ENCODE measurements at regions not wholly inside any gene's neighbourhood (a gene's known extent, or its start where the extent isn't known, plus 50 kb on each side); places are given as distances from the start of the nearest gene placed in this dataset.
"Not testable (repeated sequence)": the region's sequence is repeated elsewhere in the genome, so short reads cannot be mapped to it uniquely, and the experiment has no call there.

- BruUV-seq (replicated peaks); CTCF ChIA-PET; intact Hi-C loops (cut with micrococcal nuclease); H3K9me3 Mint-ChIP-seq (ENCODE audit: unreplicated experiment); POLR2A ChIA-PET; H3K36me3 Mint-ChIP-seq (ENCODE audit: insufficient read depth, unreplicated experiment); H3K4me3 Mint-ChIP-seq (ENCODE audit: unreplicated experiment); H3K27ac Mint-ChIP-seq (ENCODE audit: low read depth, unreplicated experiment); DNase-seq (ENCODE audit: unreplicated experiment); H3K4me1 Mint-ChIP-seq (ENCODE audit: insufficient read depth, unreplicated experiment): not testable (repeated sequence)
- peaks cover 16% of the 10 kb centered on the region for H3K27me3 Mint-ChIP-seq (ENCODE audit: insufficient read depth, unreplicated experiment)
Observed at GRCh38 chr1:143837924-143838597, 133.7 kb downstream of the FAM72C start.

- H3K9me3 Mint-ChIP-seq (ENCODE audit: unreplicated experiment); POLR2A ChIA-PET; H3K4me1 Mint-ChIP-seq (ENCODE audit: insufficient read depth, unreplicated experiment); H3K36me3 Mint-ChIP-seq (ENCODE audit: insufficient read depth, unreplicated experiment); H3K27ac Mint-ChIP-seq (ENCODE audit: low read depth, unreplicated experiment); DNase-seq (ENCODE audit: unreplicated experiment); BruUV-seq (replicated peaks); intact Hi-C loops (cut with micrococcal nuclease); H3K4me3 Mint-ChIP-seq (ENCODE audit: unreplicated experiment); CTCF ChIA-PET: not testable (repeated sequence)
- H3K27me3 Mint-ChIP-seq (ENCODE audit: insufficient read depth, unreplicated experiment), result peaks cover 16% of the 10 kb centered on the region
Observed at GRCh38 chr1:143833376-143833775, 138.4 kb downstream of the FAM72C start.

- H3K36me3 Mint-ChIP-seq (ENCODE audit: insufficient read depth, unreplicated experiment); H3K4me1 Mint-ChIP-seq (ENCODE audit: insufficient read depth, unreplicated experiment); H3K4me3 Mint-ChIP-seq (ENCODE audit: unreplicated experiment); DNase-seq (ENCODE audit: unreplicated experiment); BruUV-seq (replicated peaks); POLR2A ChIA-PET; H3K27ac Mint-ChIP-seq (ENCODE audit: low read depth, unreplicated experiment); CTCF ChIA-PET; intact Hi-C loops (cut with micrococcal nuclease); H3K9me3 Mint-ChIP-seq (ENCODE audit: unreplicated experiment): not testable (repeated sequence)
- H3K27me3 Mint-ChIP-seq (ENCODE audit: insufficient read depth, unreplicated experiment), result peaks cover 12% of the 10 kb centered on the region
Observed at GRCh38 chr1:143832379-143832716, 139.4 kb downstream of the FAM72C start.

- H3K36me3 Mint-ChIP-seq (ENCODE audit: insufficient read depth, unreplicated experiment); H3K9me3 Mint-ChIP-seq (ENCODE audit: unreplicated experiment); DNase-seq (ENCODE audit: unreplicated experiment); H3K27me3 Mint-ChIP-seq (ENCODE audit: insufficient read depth, unreplicated experiment); H3K27ac Mint-ChIP-seq (ENCODE audit: low read depth, unreplicated experiment); H3K4me3 Mint-ChIP-seq (ENCODE audit: unreplicated experiment); H3K4me1 Mint-ChIP-seq (ENCODE audit: insufficient read depth, unreplicated experiment); CTCF ChIA-PET; POLR2A ChIA-PET; BruUV-seq (replicated peaks); intact Hi-C loops (cut with micrococcal nuclease): not testable (repeated sequence)
Observed at GRCh38 chr1:143831479-143832378, 140.1 kb downstream of the FAM72C start.

GRCh38 chr1:143826162-143826561 is 145.6 kb downstream of the FAM72C start:
- H3K36me3 Mint-ChIP-seq (ENCODE audit: insufficient read depth, unreplicated experiment); H3K9me3 Mint-ChIP-seq (ENCODE audit: unreplicated experiment); H3K4me3 Mint-ChIP-seq (ENCODE audit: unreplicated experiment); DNase-seq (ENCODE audit: unreplicated experiment); BruUV-seq (replicated peaks); intact Hi-C loops (cut with micrococcal nuclease); POLR2A ChIA-PET; H3K27me3 Mint-ChIP-seq (ENCODE audit: insufficient read depth, unreplicated experiment); H3K4me1 Mint-ChIP-seq (ENCODE audit: insufficient read depth, unreplicated experiment); CTCF ChIA-PET; H3K27ac Mint-ChIP-seq (ENCODE audit: low read depth, unreplicated experiment): not testable (repeated sequence)

- CTCF ChIA-PET; DNase-seq (ENCODE audit: unreplicated experiment); intact Hi-C loops (cut with micrococcal nuclease); H3K27ac Mint-ChIP-seq (ENCODE audit: low read depth, unreplicated experiment); POLR2A ChIA-PET; H3K4me3 Mint-ChIP-seq (ENCODE audit: unreplicated experiment); H3K4me1 Mint-ChIP-seq (ENCODE audit: insufficient read depth, unreplicated experiment); H3K27me3 Mint-ChIP-seq (ENCODE audit: insufficient read depth, unreplicated experiment); BruUV-seq (replicated peaks); H3K36me3 Mint-ChIP-seq (ENCODE audit: insufficient read depth, unreplicated experiment); H3K9me3 Mint-ChIP-seq (ENCODE audit: unreplicated experiment): not testable (repeated sequence)
Observed at GRCh38 chr1:143824266-143824665, 147.5 kb downstream of the FAM72C start.

- H3K4me1 Mint-ChIP-seq (ENCODE audit: insufficient read depth, unreplicated experiment); H3K4me3 Mint-ChIP-seq (ENCODE audit: unreplicated experiment); H3K27ac Mint-ChIP-seq (ENCODE audit: low read depth, unreplicated experiment); H3K27me3 Mint-ChIP-seq (ENCODE audit: insufficient read depth, unreplicated experiment); intact Hi-C loops (cut with micrococcal nuclease); DNase-seq (ENCODE audit: unreplicated experiment); BruUV-seq (replicated peaks); POLR2A ChIA-PET; CTCF ChIA-PET; H3K9me3 Mint-ChIP-seq (ENCODE audit: unreplicated experiment); H3K36me3 Mint-ChIP-seq (ENCODE audit: insufficient read depth, unreplicated experiment): not testable (repeated sequence)
Observed at GRCh38 chr1:143820058-143820457, 151.7 kb downstream of the FAM72C start.

GRCh38 chr1:143816369-143816768 is 155.4 kb downstream of the FAM72C start:
- POLR2A ChIA-PET, result not testable (repeated sequence)

GRCh38 chr1:143805374-143805773 is 166.4 kb downstream of the FAM72C start:
- H3K27ac Mint-ChIP-seq (ENCODE audit: low read depth, unreplicated experiment); H3K36me3 Mint-ChIP-seq (ENCODE audit: insufficient read depth, unreplicated experiment); H3K27me3 Mint-ChIP-seq (ENCODE audit: insufficient read depth, unreplicated experiment); POLR2A ChIA-PET; H3K9me3 Mint-ChIP-seq (ENCODE audit: unreplicated experiment); BruUV-seq (replicated peaks); H3K4me3 Mint-ChIP-seq (ENCODE audit: unreplicated experiment); H3K4me1 Mint-ChIP-seq (ENCODE audit: insufficient read depth, unreplicated experiment); DNase-seq (ENCODE audit: unreplicated experiment); CTCF ChIA-PET; intact Hi-C loops (cut with micrococcal nuclease): not testable (repeated sequence)

More at GRCh38 chr1:143816369-143816768, 155.4 kb downstream of the FAM72C start:
- DNase-seq (ENCODE audit: unreplicated experiment); intact Hi-C loops (cut with micrococcal nuclease); H3K27ac Mint-ChIP-seq (ENCODE audit: low read depth, unreplicated experiment); BruUV-seq (replicated peaks); H3K36me3 Mint-ChIP-seq (ENCODE audit: insufficient read depth, unreplicated experiment); H3K4me3 Mint-ChIP-seq (ENCODE audit: unreplicated experiment); H3K27me3 Mint-ChIP-seq (ENCODE audit: insufficient read depth, unreplicated experiment); CTCF ChIA-PET; H3K4me1 Mint-ChIP-seq (ENCODE audit: insufficient read depth, unreplicated experiment); H3K9me3 Mint-ChIP-seq (ENCODE audit: unreplicated experiment): not testable (repeated sequence)
